Thoracic aorta (tissue), 2 donors: ENCODE measurements at regions not wholly inside any gene's neighbourhood (a gene's known extent, or its start where the extent isn't known, plus 50 kb on each side); places are given as distances from the start of the nearest gene placed in this dataset.

Source experiments
- ATAC-seq: fragments of 150-250 bp; one replicate; pipeline ENCODE4 v1.8.0; 2017; ENCODE audit warnings: low read depth; ENCODE audit not compliant: insufficient number of reproducible peaks, low FRiP score
- DNase-seq: peaks from one replicate; pipeline ENCODE4 v3.0.0-alpha.2; 2020; ENCODE audit warnings: low spot score
- H3K27ac ChIP-seq, 2 donors: fragments of 200-600 bp; sonication (generic); 1 replicate in 1 of 2; 2 replicates in 1 of 2; pipeline ENCODE4 v1.5.1; 2016; ENCODE audit warnings: mild to moderate bottlenecking in 2 of 2, moderate library complexity in 2 of 2
- H3K27me3 ChIP-seq: fragments of 200-600 bp; sonication (generic); replicated peaks from 2 replicates; pipeline ENCODE4 v1.6.0; 2016; ENCODE audit warnings: mild to moderate bottlenecking; ENCODE audit not compliant: insufficient read depth
- H3K36me3 ChIP-seq: fragments of 200-600 bp; sonication (generic); one replicate; pipeline ENCODE4 v1.5.1; 2016
- H3K4me1 ChIP-seq, 2 donors: fragments of 200-600 bp; sonication (generic); 1 replicate in 1 of 2; 2 replicates in 1 of 2; pipeline versions ENCODE4 v1.5.1 to v1.6.0; 2016; ENCODE audit warnings: low read depth in 2 of 2, mild to moderate bottlenecking in 1 of 2; ENCODE audit not compliant: control insufficient read depth in 1 of 2
- H3K4me3 ChIP-seq: fragments of 200-600 bp; sonication (generic); 2 replicates; pipeline ENCODE4 v1.5.1; 2016; ENCODE audit warnings: mild to moderate bottlenecking
- H3K9me3 ChIP-seq: fragments of 200-600 bp; sonication (generic); 2 replicates; pipeline ENCODE4 v1.5.1; 2016
- TF ChIP-seq, protein P1 (sequence below): fragments of 200-600 bp; sonication (generic); IDR thresholded peaks from one replicate; pipeline ENCODE4 v1.5.1; 2019; ENCODE audit warnings: antibody characterized with exemption

GRCh38 chr16:74232806-74233465 lies 63.7 kb upstream of the PSMD7 start:
- Histone ChIP-seq H3K4me1 (no peaks in the 10 kb centered on the region), H3K9me3 (no peaks in the 10 kb centered on the region), H3K27me3 (no peaks in the 10 kb centered on the region), H3K4me3 (no peak overlapping the region), H3K27ac (no peak overlapping the region), H3K36me3 (no peaks in the 10 kb centered on the region)
- ATAC-seq (no peak), DNase-seq (no peak)
- TF ChIP-seq, protein P1, sequence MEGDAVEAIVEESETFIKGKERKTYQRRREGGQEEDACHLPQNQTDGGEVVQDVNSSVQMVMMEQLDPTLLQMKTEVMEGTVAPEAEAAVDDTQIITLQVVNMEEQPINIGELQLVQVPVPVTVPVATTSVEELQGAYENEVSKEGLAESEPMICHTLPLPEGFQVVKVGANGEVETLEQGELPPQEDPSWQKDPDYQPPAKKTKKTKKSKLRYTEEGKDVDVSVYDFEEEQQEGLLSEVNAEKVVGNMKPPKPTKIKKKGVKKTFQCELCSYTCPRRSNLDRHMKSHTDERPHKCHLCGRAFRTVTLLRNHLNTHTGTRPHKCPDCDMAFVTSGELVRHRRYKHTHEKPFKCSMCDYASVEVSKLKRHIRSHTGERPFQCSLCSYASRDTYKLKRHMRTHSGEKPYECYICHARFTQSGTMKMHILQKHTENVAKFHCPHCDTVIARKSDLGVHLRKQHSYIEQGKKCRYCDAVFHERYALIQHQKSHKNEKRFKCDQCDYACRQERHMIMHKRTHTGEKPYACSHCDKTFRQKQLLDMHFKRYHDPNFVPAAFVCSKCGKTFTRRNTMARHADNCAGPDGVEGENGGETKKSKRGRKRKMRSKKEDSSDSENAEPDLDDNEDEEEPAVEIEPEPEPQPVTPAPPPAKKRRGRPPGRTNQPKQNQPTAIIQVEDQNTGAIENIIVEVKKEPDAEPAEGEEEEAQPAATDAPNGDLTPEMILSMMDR = no peak

- Histone ChIP-seq H3K36me3 (no peaks in the 10 kb centered on the region), H3K9me3 (no peaks in the 10 kb centered on the region), H3K4me1 (no peaks in the 10 kb centered on the region), H3K27me3 (no peaks in the 10 kb centered on the region), H3K27ac (no peak overlapping the region), H3K4me3 (no peak overlapping the region)
- DNase-seq (no peak), ATAC-seq (no peak)
- TF ChIP-seq, protein P1 = no peak
Measured at GRCh38 chr16:74230126-74230525, 66.5 kb upstream of the PSMD7 start.

DNA sequence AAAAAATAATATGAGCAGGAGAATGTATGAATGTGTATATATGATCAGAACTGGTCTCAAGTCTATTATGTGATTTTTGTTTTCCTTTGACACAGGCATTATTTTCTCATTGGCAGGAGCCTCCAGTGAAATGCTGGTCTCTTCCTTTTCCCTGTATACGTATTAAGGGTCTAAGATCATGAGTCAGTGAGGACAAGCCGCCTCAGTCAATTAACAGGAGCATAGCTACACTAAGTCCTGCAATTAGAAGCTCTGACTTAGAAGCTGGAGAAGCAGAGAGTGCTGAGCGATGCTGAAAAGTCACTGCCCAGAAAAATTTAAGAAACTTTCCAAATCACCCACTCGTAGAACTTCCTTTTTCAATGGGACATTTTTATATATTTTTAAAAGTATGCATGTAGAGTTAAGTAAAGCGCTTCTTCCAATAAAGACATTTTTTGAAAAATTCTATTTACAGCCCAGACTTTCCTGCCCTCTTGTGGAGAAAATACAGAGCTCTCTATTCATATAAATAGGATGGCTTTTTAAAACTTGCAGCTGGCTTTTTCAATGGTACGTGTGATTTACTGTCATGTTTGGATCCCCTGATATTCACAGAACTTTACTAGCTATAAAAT lies 70.2 kb upstream of the PSMD7 start:
- H3K4me3 ChIP-seq = no peak overlapping the region
- no peaks in the 10 kb centered on the region for H3K27me3 ChIP-seq
- H3K9me3 ChIP-seq = no peaks in the 10 kb centered on the region
- ATAC-seq (no peak), DNase-seq (no peak)
- H3K36me3 ChIP-seq = no peaks in the 10 kb centered on the region
- no peak overlapping the region for H3K27ac ChIP-seq
- TF ChIP-seq, protein P1 = peak; percentile 23
- no peaks in the 10 kb centered on the region for H3K4me1 ChIP-seq

- Histone ChIP-seq H3K36me3 (no peaks in the 10 kb centered on the region), H3K27ac (no peak overlapping the region), H3K4me1 (no peaks in the 10 kb centered on the region), H3K4me3 (no peak overlapping the region), H3K9me3 (no peaks in the 10 kb centered on the region), H3K27me3 (no peaks in the 10 kb centered on the region)
- DNase-seq (no peak), ATAC-seq (no peak)
- TF ChIP-seq, protein P1 = no peak
Measured at GRCh38 chr16:74224828-74225612, 71.6 kb upstream of the PSMD7 start.

DNA sequence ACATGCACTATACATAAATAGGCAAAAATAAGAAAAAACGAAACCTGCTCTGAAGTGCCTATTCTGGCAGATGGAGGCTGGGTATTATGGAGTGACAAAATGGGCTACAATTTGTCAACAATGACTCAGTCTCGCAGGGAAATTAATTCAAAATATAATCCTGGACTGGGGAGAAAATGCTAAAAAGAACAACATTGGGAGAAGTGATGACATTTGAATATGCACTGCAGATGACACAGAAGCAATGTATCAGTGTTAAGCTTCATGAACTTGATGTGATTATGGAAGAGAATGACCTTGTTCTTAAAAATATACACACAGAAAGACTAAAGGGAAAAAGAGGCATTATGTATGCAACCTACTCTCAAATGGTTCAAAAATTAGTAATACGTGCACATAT lies 74.8 kb upstream of the PSMD7 start:
- TF ChIP-seq, protein P1 = no peak
- H3K4me1 ChIP-seq = no peaks in the 10 kb centered on the region
- no peak overlapping the region for H3K27ac ChIP-seq
- no peak overlapping the region for H3K4me3 ChIP-seq
- H3K9me3 ChIP-seq = no peaks in the 10 kb centered on the region
- no peak for DNase-seq
- ATAC-seq = no peak
- no peaks in the 10 kb centered on the region for H3K36me3 ChIP-seq
- no peaks in the 10 kb centered on the region for H3K27me3 ChIP-seq
